ENCODE measurements at regions not wholly inside any gene's neighbourhood (a gene's known extent, or its start where the extent isn't known, plus 50 kb on each side); places are given as distances from the start of the nearest gene placed in this dataset.

- TF ChIP-seq, protein P1, sequence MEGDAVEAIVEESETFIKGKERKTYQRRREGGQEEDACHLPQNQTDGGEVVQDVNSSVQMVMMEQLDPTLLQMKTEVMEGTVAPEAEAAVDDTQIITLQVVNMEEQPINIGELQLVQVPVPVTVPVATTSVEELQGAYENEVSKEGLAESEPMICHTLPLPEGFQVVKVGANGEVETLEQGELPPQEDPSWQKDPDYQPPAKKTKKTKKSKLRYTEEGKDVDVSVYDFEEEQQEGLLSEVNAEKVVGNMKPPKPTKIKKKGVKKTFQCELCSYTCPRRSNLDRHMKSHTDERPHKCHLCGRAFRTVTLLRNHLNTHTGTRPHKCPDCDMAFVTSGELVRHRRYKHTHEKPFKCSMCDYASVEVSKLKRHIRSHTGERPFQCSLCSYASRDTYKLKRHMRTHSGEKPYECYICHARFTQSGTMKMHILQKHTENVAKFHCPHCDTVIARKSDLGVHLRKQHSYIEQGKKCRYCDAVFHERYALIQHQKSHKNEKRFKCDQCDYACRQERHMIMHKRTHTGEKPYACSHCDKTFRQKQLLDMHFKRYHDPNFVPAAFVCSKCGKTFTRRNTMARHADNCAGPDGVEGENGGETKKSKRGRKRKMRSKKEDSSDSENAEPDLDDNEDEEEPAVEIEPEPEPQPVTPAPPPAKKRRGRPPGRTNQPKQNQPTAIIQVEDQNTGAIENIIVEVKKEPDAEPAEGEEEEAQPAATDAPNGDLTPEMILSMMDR (conservative IDR thresholded peaks at IDR 0.05), result no peak
- Mint-ChIP-seq H3K4me1 (no peaks in the 10 kb centered on the region), H3K27me3 (ENCODE audit: low read depth) (no peaks in the 10 kb centered on the region), H3K36me3 (ENCODE audit: low read depth) (no peaks in the 10 kb centered on the region), H3K4me3 (no peak overlapping the region), H3K27ac (ENCODE audit: unreplicated experiment) (no peak overlapping the region), H3K9me3 (no peaks in the 10 kb centered on the region)
- no peak for DNase-seq (ENCODE audit: low read depth, low spot score)
Measured at GRCh38 chr1:199799116-199799515, 228.4 kb upstream of the NR5A2 start.

GRCh38 chr1:199804526-199804925 is 223.0 kb upstream of the NR5A2 start:
- Mint-ChIP-seq H3K9me3 (no peaks in the 10 kb centered on the region), H3K36me3 (ENCODE audit: low read depth) (no peaks in the 10 kb centered on the region), H3K27me3 (ENCODE audit: low read depth) (no peaks in the 10 kb centered on the region), H3K4me1 (no peaks in the 10 kb centered on the region), H3K27ac (ENCODE audit: unreplicated experiment) (no peak overlapping the region), H3K4me3 (no peak overlapping the region)
- no peak for DNase-seq (ENCODE audit: low read depth, low spot score)
- TF ChIP-seq, protein P1 (conservative IDR thresholded peaks at IDR 0.05), result no peak

DNA sequence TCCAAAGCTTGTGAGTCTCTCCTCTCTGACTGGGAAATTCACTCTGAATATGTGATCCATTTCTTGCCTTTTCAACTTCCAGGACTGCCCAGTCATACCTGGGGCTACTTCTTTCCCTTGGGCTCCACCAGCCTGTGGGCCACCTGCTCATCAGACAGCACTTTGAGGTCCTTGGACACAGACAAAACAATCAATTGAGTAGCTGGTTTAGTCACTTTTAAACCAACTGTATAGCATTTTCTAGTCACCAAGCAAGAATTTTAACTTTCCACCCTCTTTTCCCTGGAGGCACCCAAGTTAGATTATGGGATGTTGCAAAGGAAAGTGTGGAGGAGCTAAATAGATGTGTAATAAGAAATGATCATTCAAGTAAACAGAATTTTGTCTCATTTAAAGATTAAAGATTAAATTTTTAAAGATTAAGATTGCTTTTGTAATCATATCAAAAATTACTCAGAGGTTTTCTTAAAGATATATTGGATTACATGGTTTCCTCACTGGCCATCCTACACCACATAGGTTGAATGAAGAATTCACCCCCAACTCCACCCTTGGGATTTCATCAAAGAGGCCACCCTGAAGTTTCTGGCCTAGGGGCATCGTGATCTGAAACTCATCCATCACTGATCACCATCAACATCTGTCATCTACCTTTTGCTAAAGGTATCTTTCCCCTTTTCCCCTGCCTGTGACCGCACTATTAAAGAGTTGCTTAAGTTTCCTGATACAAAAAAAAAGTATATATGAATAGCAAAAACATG is 219.2 kb upstream of the NR5A2 start:
- no peaks in the 10 kb centered on the region for H3K36me3 Mint-ChIP-seq (ENCODE audit: low read depth)
- no peaks in the 10 kb centered on the region for H3K4me1 Mint-ChIP-seq
- H3K27ac Mint-ChIP-seq (ENCODE audit: unreplicated experiment), result no peak overlapping the region
- TF ChIP-seq, protein P1 (conservative IDR thresholded peaks at IDR 0.05), result no peak
- no peaks in the 10 kb centered on the region for H3K27me3 Mint-ChIP-seq (ENCODE audit: low read depth)
- H3K9me3 Mint-ChIP-seq, result no peaks in the 10 kb centered on the region
- DNase-seq (ENCODE audit: low read depth, low spot score), result no peak
- H3K4me3 Mint-ChIP-seq, result no peak overlapping the region

- Mint-ChIP-seq H3K27me3 (ENCODE audit: low read depth) (no peaks in the 10 kb centered on the region), H3K4me1 (no peaks in the 10 kb centered on the region), H3K36me3 (ENCODE audit: low read depth) (no peaks in the 10 kb centered on the region), H3K4me3 (no peak overlapping the region), H3K27ac (ENCODE audit: unreplicated experiment) (no peak overlapping the region), H3K9me3 (no peaks in the 10 kb centered on the region)
- TF ChIP-seq, protein P1 (conservative IDR thresholded peaks at IDR 0.05), result no peak
- DNase-seq (ENCODE audit: low read depth, low spot score), result no peak
Measured at GRCh38 chr1:199809311-199809710, 218.2 kb upstream of the NR5A2 start.

- Mint-ChIP-seq H3K4me3 (no peak overlapping the region), H3K9me3 (peaks cover 2% of the 10 kb centered on the region), H3K27ac (ENCODE audit: unreplicated experiment) (no peak overlapping the region), H3K36me3 (ENCODE audit: low read depth) (no peaks in the 10 kb centered on the region), H3K4me1 (no peaks in the 10 kb centered on the region), H3K27me3 (ENCODE audit: low read depth) (no peaks in the 10 kb centered on the region)
- TF ChIP-seq, protein P1 (conservative IDR thresholded peaks at IDR 0.05), result no peak
- no peak for DNase-seq (ENCODE audit: low read depth, low spot score)
Measured at GRCh38 chr1:199811163-199811562, 216.3 kb upstream of the NR5A2 start.

Data from neural crest cell (in vitro differentiated cells).